Prostate gland (tissue), 2 donors: ENCODE measurements at regions not wholly inside any gene's neighbourhood (a gene's known extent, or its start where the extent isn't known, plus 50 kb on each side); places are given as distances from the start of the nearest gene placed in this dataset.

Experiments used
- DNase-seq: peaks from one replicate; pipeline ENCODE4 v3.0.0-alpha.2; 2019; ENCODE audit warnings: low spot score
- H3K27ac ChIP-seq, 2 donors: fragments of 200-600 bp; sonication (generic); 2 replicates each; pipeline ENCODE4 v1.5.1; 2017 to 2019
- H3K27me3 ChIP-seq: fragments of 200-600 bp; sonication (generic); replicated peaks from 2 replicates; pipeline ENCODE4 v1.5.1; 2019; ENCODE audit not compliant: insufficient read depth
- H3K36me3 ChIP-seq, 2 donors: fragments of 200-600 bp; sonication (generic); 1 replicate in 1 of 2; 2 replicates in 1 of 2; pipeline versions ENCODE4 v1.5.1 to v1.8.1; 2017 to 2019
- H3K4me1 ChIP-seq: fragments of 200-600 bp; sonication (generic); replicated peaks from 2 replicates; pipeline ENCODE4 v1.5.1; 2019
- H3K4me3 ChIP-seq, 2 donors: fragments of 200-600 bp; sonication (generic); 2 replicates each; pipeline ENCODE4 v1.5.1; 2017 to 2019
- H3K9me3 ChIP-seq: fragments of 200-600 bp; sonication (generic); 2 replicates; pipeline ENCODE4 v1.5.1; 2017
- CTCF ChIP-seq, 4 experiments: fragments of 200-600 bp in 2 of 4; fragments of 450-650 bp in 2 of 4; sonication (generic) in 2 of 4; IDR thresholded peaks; 1 replicate in 3 of 4; 2 replicates in 1 of 4; pipeline ENCODE4 v1.5.1; 2016 to 2019; ENCODE audit warnings: antibody characterized with exemption in 4 of 4, mild to moderate bottlenecking in 2 of 4, moderate library complexity in 2 of 4
- POLR2A ChIP-seq: fragments of 450-650 bp; IDR thresholded peaks from one replicate; pipeline ENCODE4 v1.6.1; 2016; ENCODE audit warnings: antibody characterized with exemption, mild to moderate bottlenecking
- POLR2AphosphoS5 ChIP-seq: sonication (generic); formaldehyde crosslinking; IDR thresholded peaks from one replicate; pipeline ENCODE4 v1.6.1; 2017; ENCODE audit warnings: antibody characterized with exemption
- WGBS: methylation state at CpG from one replicate; pipeline ENCODE4 v1.1.5; 2018; 5-methylcytosine and 5-hydroxymethylcytosine counted together
- intact Hi-C: fragments of 100-400 bp; cut with DNase I; formaldehyde crosslinking; loops from one replicate; pipeline ENCODE4 v1.14.2; 2022

GRCh38 chrX:97854086-97854485, 970.4 kb downstream of the RPA4 start:
- no peak overlapping the region for H3K4me3 ChIP-seq
- no peaks in the 10 kb centered on the region for H3K9me3 ChIP-seq
- DNase-seq = no peak
- H3K27ac ChIP-seq = no peak overlapping the region
- intact Hi-C loops = no loop called here
- H3K36me3 ChIP-seq = no peaks in the 10 kb centered on the region
- no peaks in the 10 kb centered on the region for H3K27me3 ChIP-seq
- 15% methylated on average over 2 of the region's 2 CpGs for WGBS
- TF ChIP-seq POLR2A (no peak), POLR2AphosphoS5 (no peak), CTCF (IDR thresholded peaks at IDR 0.05) (no peak)
- H3K4me1 ChIP-seq = no peaks in the 10 kb centered on the region

GRCh38 chrX:97858592-97858991, 974.9 kb downstream of the RPA4 start:
- DNase-seq = no peak
- intact Hi-C loops = no loop called here
- Histone ChIP-seq H3K27ac (no peak overlapping the region), H3K36me3 (no peaks in the 10 kb centered on the region), H3K9me3 (no peaks in the 10 kb centered on the region), H3K4me1 (no peaks in the 10 kb centered on the region), H3K4me3 (no peak overlapping the region), H3K27me3 (no peaks in the 10 kb centered on the region)
- WGBS = 55% methylated on average over 1 of the region's 1 CpG
- TF ChIP-seq POLR2AphosphoS5 (no peak), POLR2A (no peak), CTCF (IDR thresholded peaks at IDR 0.05) (no peak)

- Histone ChIP-seq H3K4me3 (no peak overlapping the region), H3K27me3 (no peaks in the 10 kb centered on the region), H3K27ac (no peak overlapping the region), H3K9me3 (no peaks in the 10 kb centered on the region), H3K4me1 (no peaks in the 10 kb centered on the region), H3K36me3 (no peaks in the 10 kb centered on the region)
- intact Hi-C loops = no loop called here
- DNase-seq = no peak
- 93% methylated on average over 1 of the region's 1 CpG for WGBS
- no peak for TF ChIP-seq CTCF (IDR thresholded peaks at IDR 0.05)
Observed at GRCh38 chrX:97860226-97860625, 976.5 kb downstream of the RPA4 start.

GRCh38 chrX:97863261-97863660, 979.6 kb downstream of the RPA4 start:
- intact Hi-C loops = no loop called here

GRCh38 chrX:97867266-97867665, 983.6 kb downstream of the RPA4 start:
- DNase-seq = no peak
- H3K4me1 ChIP-seq = no peaks in the 10 kb centered on the region
- intact Hi-C loops = no loop called here
- no peak overlapping the region for H3K27ac ChIP-seq
- WGBS = 28% methylated on average over 2 of the region's 2 CpGs
- no peak overlapping the region for H3K4me3 ChIP-seq
- H3K9me3 ChIP-seq = no peaks in the 10 kb centered on the region
- TF ChIP-seq POLR2A (no peak), POLR2AphosphoS5 (no peak), CTCF (IDR thresholded peaks at IDR 0.05) (no peak)
- no peaks in the 10 kb centered on the region for H3K27me3 ChIP-seq
- H3K36me3 ChIP-seq = no peaks in the 10 kb centered on the region

More at GRCh38 chrX:97863261-97863660, 979.6 kb downstream of the RPA4 start:
- Histone ChIP-seq H3K9me3 (no peaks in the 10 kb centered on the region), H3K36me3 (no peaks in the 10 kb centered on the region), H3K27ac (no peak overlapping the region), H3K4me1 (no peaks in the 10 kb centered on the region), H3K27me3 (no peaks in the 10 kb centered on the region), H3K4me3 (no peak overlapping the region)
- TF ChIP-seq POLR2A (no peak), CTCF (IDR thresholded peaks at IDR 0.05) (no peak)
- DNase-seq = no peak
- WGBS = 40% methylated on average over 3 of the region's 3 CpGs
